Gastroesophageal sphincter (tissue), 3 donors: ENCODE measurements at regions not wholly inside any gene's neighbourhood (a gene's known extent, or its start where the extent isn't known, plus 50 kb on each side); places are given as distances from the start of the nearest gene placed in this dataset.

Experiments
- EP300 ChIP-seq: sonication (generic); formaldehyde crosslinking; IDR thresholded peaks from one replicate; pipeline ENCODE4 v1.6.1; 2017; ENCODE audit warnings: antibody characterized with exemption, mild to moderate bottlenecking
- TF ChIP-seq, protein P1 (sequence below), 4 experiments: fragments of 200-600 bp in 2 of 4; fragments of 450-650 bp in 2 of 4; sonication (generic) in 1 of 4; IDR thresholded peaks; one replicate each; pipeline ENCODE4 v1.5.1; 2017 to 2019; ENCODE audit warnings: antibody characterized with exemption in 4 of 4, mild to moderate bottlenecking in 2 of 4, moderate library complexity in 2 of 4

DNA sequence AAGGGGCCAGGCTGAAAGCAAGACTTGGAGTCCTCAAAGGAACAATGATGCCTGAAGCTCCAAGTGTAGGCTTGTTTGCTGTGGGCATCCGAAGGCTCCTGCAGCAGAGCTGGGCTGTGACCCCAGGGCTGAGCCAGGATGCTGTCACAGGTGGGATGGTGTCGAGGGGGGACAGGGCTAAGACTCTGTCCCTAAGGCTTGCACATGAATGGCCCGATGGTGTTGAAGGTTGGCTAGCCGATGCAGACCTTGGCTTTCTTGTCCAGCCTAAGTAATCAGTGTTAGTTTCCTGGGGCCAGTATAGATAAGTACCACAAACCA lies 251.0 kb downstream of the NDUFA10 start:
- TF ChIP-seq, protein P1, sequence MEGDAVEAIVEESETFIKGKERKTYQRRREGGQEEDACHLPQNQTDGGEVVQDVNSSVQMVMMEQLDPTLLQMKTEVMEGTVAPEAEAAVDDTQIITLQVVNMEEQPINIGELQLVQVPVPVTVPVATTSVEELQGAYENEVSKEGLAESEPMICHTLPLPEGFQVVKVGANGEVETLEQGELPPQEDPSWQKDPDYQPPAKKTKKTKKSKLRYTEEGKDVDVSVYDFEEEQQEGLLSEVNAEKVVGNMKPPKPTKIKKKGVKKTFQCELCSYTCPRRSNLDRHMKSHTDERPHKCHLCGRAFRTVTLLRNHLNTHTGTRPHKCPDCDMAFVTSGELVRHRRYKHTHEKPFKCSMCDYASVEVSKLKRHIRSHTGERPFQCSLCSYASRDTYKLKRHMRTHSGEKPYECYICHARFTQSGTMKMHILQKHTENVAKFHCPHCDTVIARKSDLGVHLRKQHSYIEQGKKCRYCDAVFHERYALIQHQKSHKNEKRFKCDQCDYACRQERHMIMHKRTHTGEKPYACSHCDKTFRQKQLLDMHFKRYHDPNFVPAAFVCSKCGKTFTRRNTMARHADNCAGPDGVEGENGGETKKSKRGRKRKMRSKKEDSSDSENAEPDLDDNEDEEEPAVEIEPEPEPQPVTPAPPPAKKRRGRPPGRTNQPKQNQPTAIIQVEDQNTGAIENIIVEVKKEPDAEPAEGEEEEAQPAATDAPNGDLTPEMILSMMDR (IDR thresholded peaks at IDR 0.05), result no peak
- no peak for TF ChIP-seq EP300
